NCI-H345 treated with DMSO at 0.1 percent for 48 hours (cell line): ENCODE measurements at regions not wholly inside any gene's neighbourhood (a gene's known extent, or its start where the extent isn't known, plus 50 kb on each side); places are given as distances from the start of the nearest gene placed in this dataset.
"Not testable (repeated sequence)": the region's sequence is repeated elsewhere in the genome, so short reads cannot be mapped to it uniquely, and the experiment has no call there.

Experiments used
- DNase-seq: peaks from one replicate; lab custom pipeline; 2025; ENCODE audit not compliant: unreplicated experiment; lab: John Stamatoyannopoulos, UW

GRCh38 chr7:53596230-53596629, 560.8 kb downstream of the POM121L12 start:
- no peak for DNase-seq

- no peak for DNase-seq
These were observed 564.9 kb downstream of the POM121L12 start for GRCh38 chr7:53600296-53600695.

DNA sequence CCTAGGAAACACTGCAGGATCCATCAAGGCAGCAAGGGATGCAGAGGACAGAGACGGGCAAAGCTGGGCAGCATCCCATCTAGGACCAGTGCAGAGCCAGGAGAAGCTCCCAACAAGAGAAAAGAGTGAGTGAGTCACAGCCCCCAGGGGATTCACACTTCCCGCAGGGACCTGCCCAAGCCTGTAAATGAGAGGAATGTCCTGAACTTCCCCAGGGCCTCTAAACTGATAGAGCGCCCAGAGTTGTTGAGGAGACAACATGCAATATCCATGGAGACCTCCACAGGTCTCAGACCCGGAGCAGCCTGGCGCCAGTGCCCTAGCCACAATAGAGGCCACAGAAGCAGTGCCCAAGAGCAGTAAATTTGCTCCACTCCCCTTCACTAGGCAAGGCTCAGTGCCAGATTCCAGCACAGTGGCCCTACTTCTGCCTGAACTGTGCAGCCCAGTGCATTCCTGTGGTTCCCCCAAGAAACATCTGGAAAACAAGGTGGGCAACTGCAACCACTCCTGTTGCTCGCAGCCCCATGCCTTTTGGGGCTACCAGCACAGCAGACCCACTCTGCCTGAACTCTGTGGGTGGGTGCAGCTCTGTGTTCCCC, 567.5 kb downstream of the POM121L12 start:
- DNase-seq: no peak

GRCh38 chr7:53603461-53603860, 568.0 kb downstream of the POM121L12 start:
- no peak for DNase-seq

DNA sequence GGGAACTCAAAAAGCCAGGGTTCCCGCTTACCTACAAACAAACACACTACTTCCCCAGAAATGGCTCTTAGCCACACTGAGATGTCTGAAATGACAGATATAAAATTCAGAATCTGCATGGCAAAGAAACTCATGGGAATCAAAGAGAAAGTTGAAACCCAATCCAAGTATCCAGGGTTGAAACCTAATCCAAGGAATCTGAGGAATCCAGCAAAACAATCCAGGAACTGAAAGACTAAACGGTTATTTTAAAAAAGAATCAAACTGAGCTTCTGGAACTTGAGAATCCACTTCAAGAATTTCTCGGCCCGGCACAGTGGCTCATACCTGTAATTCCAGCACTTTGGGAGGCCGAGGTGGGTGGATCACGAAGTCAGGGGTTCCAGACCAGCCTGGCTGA, 568.8 kb downstream of the POM121L12 start:
- no peak for DNase-seq

- no peak for DNase-seq
These were observed 572.5 kb downstream of the POM121L12 start for GRCh38 chr7:53607961-53608360.

GRCh38 chr7:53609185-53609584, 573.8 kb downstream of the POM121L12 start:
- no peak for DNase-seq

DNA sequence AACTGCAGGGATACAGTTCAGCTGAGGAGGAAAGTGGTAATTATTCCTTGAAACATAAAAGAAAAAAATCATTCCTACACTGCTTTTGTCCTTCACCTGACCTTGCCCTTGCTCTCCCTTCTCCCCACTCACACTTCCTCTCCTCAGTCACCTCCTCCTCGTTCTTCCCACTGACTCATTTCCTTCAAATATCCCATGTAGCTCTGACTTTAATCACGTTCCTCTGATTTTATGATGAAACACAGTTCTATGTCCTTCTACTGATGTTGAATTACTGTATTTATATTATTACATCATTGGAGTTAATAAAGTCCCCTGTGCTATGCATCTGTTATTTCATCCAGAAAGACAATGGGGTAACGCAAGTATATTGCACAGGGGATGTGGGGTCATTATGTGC, 575.6 kb downstream of the POM121L12 start:
- no peak for DNase-seq

- no peak for DNase-seq
These were observed 588.9 kb downstream of the POM121L12 start for GRCh38 chr7:53624356-53624755.

GRCh38 chr7:53628775-53629174, 593.3 kb downstream of the POM121L12 start:
- DNase-seq: no peak

GRCh38 chr7:53635251-53635650, 599.8 kb downstream of the POM121L12 start:
- DNase-seq: not testable (repeated sequence)

GRCh38 chr7:53638517-53638916, 603.1 kb downstream of the POM121L12 start:
- no peak for DNase-seq

DNA sequence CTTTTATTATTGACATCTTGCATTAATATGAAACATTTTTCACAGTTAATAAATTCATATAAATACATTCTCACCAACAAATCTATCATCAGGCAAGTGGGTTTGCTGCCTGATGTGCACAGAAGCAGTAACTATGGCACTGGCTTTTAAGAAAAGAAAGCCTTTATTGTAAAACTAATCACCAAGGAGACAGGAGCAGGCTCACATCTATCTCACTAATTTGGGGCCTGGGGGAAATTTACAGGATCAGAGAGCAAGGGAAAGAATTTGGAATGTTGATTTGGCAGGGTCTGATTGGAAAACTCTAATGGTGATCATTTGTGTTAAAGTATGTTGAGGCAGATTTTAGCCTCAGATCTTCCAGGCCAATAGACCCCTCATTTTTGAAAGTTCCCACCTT, 605.7 kb downstream of the POM121L12 start:
- DNase-seq: no peak

- no peak for DNase-seq
These were observed 606.9 kb downstream of the POM121L12 start for GRCh38 chr7:53642361-53642760.

GRCh38 chr7:53642866-53643265, 607.4 kb downstream of the POM121L12 start:
- DNase-seq: no peak

GRCh38 chr7:53656881-53657280, 621.4 kb downstream of the POM121L12 start:
- DNase-seq: no peak

- no peak for DNase-seq
These were observed 622.2 kb downstream of the POM121L12 start for GRCh38 chr7:53657586-53657985.

GRCh38 chr7:53658951-53659350, 623.5 kb downstream of the POM121L12 start:
- DNase-seq: no peak

GRCh38 chr7:53661645-53662217, 626.3 kb downstream of the POM121L12 start:
- no peak for DNase-seq

GRCh38 chr7:53672681-53673080, 637.2 kb downstream of the POM121L12 start:
- DNase-seq: no peak

- no peak for DNase-seq
These were observed 640.4 kb downstream of the POM121L12 start for GRCh38 chr7:53675835-53676234.

DNA sequence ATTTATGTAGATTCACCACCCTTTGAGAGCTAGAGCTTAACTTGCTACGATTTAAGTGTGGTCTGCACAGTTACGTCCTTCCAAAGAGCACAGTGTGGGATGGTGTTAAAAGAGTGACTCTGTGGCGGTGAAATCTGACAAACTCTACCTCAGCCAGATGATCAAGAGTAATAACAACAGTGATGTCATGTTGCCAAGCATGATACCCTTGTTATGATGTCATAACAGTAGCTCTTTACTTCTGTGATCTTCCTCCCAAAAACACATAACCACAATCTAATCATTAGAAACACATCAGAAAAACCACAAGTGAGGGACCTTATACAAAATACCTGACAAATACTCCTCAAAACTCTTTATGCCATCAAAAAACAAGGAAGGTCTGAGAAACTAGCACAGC, 649.3 kb downstream of the POM121L12 start:
- DNase-seq: no peak

GRCh38 chr7:53690411-53690810, 655.0 kb downstream of the POM121L12 start:
- DNase-seq: no peak
